Stomach (tissue), 4 donors: ENCODE measurements at regions not wholly inside any gene's neighbourhood (a gene's known extent, or its start where the extent isn't known, plus 50 kb on each side); places are given as distances from the start of the nearest gene placed in this dataset.
"Not testable (repeated sequence)": the region's sequence is repeated elsewhere in the genome, so short reads cannot be mapped to it uniquely, and the experiment has no call there.

ENCODE experiments used
- EP300 ChIP-seq: sonication (generic); formaldehyde crosslinking; IDR thresholded peaks from one replicate; pipeline ENCODE4 v1.6.1; 2017; ENCODE audit warnings: antibody characterized with exemption
- TF ChIP-seq, protein P1 (sequence below), 7 experiments: fragments of 450-650 bp in 4 of 7; fragments of 200-600 bp in 3 of 7; sonication (generic) in 3 of 7; IDR thresholded peaks; one replicate each; pipeline ENCODE4 v1.5.1; 2016 to 2019; ENCODE audit warnings: antibody characterized with exemption in 7 of 7, control low read depth in 2 of 7, mild to moderate bottlenecking in 1 of 7

DNA sequence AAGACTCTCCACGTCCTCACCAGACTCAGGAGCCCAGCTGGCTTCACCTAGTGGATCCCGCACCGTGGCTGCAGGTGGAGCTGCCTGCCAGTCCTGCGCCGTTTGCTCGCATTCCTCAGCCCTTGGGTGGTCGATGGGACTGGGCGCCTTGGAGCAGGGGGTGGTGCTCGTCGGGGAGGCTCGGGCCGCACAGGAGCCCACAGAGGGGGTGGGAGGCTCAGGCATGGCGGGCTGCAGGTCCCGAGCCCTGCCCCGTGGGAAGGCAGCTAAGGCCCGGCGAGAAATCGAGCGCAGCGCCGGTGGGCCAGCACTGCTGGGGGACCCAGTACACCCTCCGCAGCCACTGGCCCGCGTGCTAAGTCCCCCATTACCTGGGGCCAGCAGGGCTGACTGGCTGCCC is 76.9 kb upstream of the AMN1 start:
- TF ChIP-seq, protein P1, sequence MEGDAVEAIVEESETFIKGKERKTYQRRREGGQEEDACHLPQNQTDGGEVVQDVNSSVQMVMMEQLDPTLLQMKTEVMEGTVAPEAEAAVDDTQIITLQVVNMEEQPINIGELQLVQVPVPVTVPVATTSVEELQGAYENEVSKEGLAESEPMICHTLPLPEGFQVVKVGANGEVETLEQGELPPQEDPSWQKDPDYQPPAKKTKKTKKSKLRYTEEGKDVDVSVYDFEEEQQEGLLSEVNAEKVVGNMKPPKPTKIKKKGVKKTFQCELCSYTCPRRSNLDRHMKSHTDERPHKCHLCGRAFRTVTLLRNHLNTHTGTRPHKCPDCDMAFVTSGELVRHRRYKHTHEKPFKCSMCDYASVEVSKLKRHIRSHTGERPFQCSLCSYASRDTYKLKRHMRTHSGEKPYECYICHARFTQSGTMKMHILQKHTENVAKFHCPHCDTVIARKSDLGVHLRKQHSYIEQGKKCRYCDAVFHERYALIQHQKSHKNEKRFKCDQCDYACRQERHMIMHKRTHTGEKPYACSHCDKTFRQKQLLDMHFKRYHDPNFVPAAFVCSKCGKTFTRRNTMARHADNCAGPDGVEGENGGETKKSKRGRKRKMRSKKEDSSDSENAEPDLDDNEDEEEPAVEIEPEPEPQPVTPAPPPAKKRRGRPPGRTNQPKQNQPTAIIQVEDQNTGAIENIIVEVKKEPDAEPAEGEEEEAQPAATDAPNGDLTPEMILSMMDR (IDR thresholded peaks at IDR 0.05), result not testable (repeated sequence)
- not testable (repeated sequence) for TF ChIP-seq EP300
